HL-60 (cell line): ENCODE measurements at regions not wholly inside any gene's neighbourhood (a gene's known extent, or its start where the extent isn't known, plus 50 kb on each side); places are given as distances from the start of the nearest gene placed in this dataset.

Source experiments
- DNase-seq, 2 experiments: peaks; one replicate each; pipeline ENCODE4 v3.0.0-alpha.2; 2010 to 2020; ENCODE audit warnings: low read depth in 1 of 2, low spot score in 1 of 2
- H3K27ac ChIP-seq: fragments of 250-450 bp; sonication (Bioruptor Pico); replicated peaks from 2 replicates; pipeline ENCODE4 v1.5.1; 2020; ENCODE audit warnings: mild to moderate bottlenecking, moderate library complexity
- H3K27me3 ChIP-seq: fragments of 250-450 bp; sonication (Bioruptor Pico); 2 replicates; pipeline ENCODE4 v1.5.1; 2021; ENCODE audit warnings: mild to moderate bottlenecking, moderate library complexity; ENCODE audit not compliant: insufficient read depth, poor library complexity, severe bottlenecking
- H3K4me3 ChIP-seq: replicated peaks from 2 replicates; pipeline ENCODE4 v1.5.1; 2011; ENCODE audit warnings: mild to moderate bottlenecking, control low read depth, low read length; ENCODE audit not compliant: insufficient read depth
- CTCF ChIP-seq: IDR thresholded peaks from one replicate; pipeline ENCODE4 v1.5.1; 2011; ENCODE audit warnings: low read length, control low read depth, inconsistent platforms; ENCODE audit not compliant: insufficient read depth
- GABPA ChIP-seq: IDR thresholded peaks from 2 replicates; pipeline ENCODE4 v1.6.1; 2012; ENCODE audit warnings: low read depth
- POLR2AphosphoS5 ChIP-seq: IDR thresholded peaks from 2 replicates; pipeline ENCODE4 v1.6.1; 2012; ENCODE audit warnings: low read depth
- SPI1 ChIP-seq: IDR thresholded peaks from 2 replicates; pipeline ENCODE4 v1.6.1; 2012; ENCODE audit warnings: low read depth, mild to moderate bottlenecking, borderline replicate concordance
- TF ChIP-seq, protein P1 (sequence below): IDR thresholded peaks from 2 replicates; pipeline ENCODE4 v1.6.1; 2012; ENCODE audit warnings: low read depth; ENCODE audit not compliant: insufficient replicate concordance

DNA sequence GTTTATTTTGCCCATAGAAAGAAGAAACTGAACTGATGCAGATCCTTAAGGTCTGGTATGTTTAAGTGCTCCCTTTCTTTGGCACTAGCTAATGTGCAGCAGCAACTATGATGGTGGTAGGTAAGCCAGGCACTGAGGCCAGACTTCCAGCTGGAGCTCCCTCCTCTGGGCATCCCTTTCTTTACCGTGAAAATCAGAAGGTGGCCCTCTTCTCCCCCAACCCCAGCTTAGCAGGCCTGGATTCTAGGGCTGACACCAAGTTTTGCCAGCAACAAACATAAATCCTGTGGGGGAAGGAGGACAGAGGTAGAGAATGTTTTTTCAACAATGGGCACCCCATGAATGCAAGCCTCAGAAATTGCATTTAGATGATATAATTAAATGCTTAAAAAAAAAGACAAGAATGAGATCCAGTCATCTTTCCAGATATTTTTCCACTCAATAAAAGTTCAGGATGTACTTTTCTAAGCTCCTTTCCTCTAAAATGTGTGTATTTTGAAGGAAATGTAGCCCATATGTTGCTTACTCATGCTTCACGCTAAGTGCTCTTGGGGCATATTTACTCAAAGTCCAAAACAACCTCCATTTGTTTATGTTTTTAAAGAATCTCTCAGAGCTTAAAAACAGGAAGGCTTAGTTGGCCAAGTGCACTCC lies 123.9 kb upstream of the NXT1 start:
- no peak for TF ChIP-seq GABPA
- no peak for TF ChIP-seq CTCF
- no peak for TF ChIP-seq SPI1
- TF ChIP-seq, protein P1, sequence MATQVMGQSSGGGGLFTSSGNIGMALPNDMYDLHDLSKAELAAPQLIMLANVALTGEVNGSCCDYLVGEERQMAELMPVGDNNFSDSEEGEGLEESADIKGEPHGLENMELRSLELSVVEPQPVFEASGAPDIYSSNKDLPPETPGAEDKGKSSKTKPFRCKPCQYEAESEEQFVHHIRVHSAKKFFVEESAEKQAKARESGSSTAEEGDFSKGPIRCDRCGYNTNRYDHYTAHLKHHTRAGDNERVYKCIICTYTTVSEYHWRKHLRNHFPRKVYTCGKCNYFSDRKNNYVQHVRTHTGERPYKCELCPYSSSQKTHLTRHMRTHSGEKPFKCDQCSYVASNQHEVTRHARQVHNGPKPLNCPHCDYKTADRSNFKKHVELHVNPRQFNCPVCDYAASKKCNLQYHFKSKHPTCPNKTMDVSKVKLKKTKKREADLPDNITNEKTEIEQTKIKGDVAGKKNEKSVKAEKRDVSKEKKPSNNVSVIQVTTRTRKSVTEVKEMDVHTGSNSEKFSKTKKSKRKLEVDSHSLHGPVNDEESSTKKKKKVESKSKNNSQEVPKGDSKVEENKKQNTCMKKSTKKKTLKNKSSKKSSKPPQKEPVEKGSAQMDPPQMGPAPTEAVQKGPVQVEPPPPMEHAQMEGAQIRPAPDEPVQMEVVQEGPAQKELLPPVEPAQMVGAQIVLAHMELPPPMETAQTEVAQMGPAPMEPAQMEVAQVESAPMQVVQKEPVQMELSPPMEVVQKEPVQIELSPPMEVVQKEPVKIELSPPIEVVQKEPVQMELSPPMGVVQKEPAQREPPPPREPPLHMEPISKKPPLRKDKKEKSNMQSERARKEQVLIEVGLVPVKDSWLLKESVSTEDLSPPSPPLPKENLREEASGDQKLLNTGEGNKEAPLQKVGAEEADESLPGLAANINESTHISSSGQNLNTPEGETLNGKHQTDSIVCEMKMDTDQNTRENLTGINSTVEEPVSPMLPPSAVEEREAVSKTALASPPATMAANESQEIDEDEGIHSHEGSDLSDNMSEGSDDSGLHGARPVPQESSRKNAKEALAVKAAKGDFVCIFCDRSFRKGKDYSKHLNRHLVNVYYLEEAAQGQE, result no peak
- TF ChIP-seq POLR2AphosphoS5, result no peak
- Histone ChIP-seq H3K27me3 (no peaks in the 10 kb centered on the region), H3K4me3 (no peak overlapping the region), H3K27ac (peak overlapping the region; percentile 94)
- no peak for DNase-seq

- Histone ChIP-seq H3K4me3 (no peak overlapping the region), H3K27ac (peak overlapping the region; percentile 94), H3K27me3 (no peaks in the 10 kb centered on the region)
- TF ChIP-seq CTCF, result no peak
- TF ChIP-seq, protein P1, result peak; percentile 64
- peak; percentile 96 for TF ChIP-seq POLR2AphosphoS5
- TF ChIP-seq GABPA, result peak; percentile 45; the same call in 1 of the 2 replicates
- TF ChIP-seq SPI1, result peak; percentile 42; the same call in 1 of the 2 replicates
- DNase-seq, result peak; percentile 100
Observed at GRCh38 chr20:23225407-23226060, 125.1 kb upstream of the NXT1 start.

- Histone ChIP-seq H3K27me3 (no peaks in the 10 kb centered on the region), H3K4me3 (no peak overlapping the region), H3K27ac (peak overlapping the region; percentile 54)
- TF ChIP-seq SPI1, result no peak
- TF ChIP-seq, protein P1, result no peak
- no peak for TF ChIP-seq CTCF
- TF ChIP-seq POLR2AphosphoS5, result no peak
- no peak for TF ChIP-seq GABPA
- DNase-seq, result no peak
Observed at GRCh38 chr20:23224806-23225205, 125.8 kb upstream of the NXT1 start.
